ENCODE measurements at regions not wholly inside any gene's neighbourhood (a gene's known extent, or its start where the extent isn't known, plus 50 kb on each side); places are given as distances from the start of the nearest gene placed in this dataset.

DNA sequence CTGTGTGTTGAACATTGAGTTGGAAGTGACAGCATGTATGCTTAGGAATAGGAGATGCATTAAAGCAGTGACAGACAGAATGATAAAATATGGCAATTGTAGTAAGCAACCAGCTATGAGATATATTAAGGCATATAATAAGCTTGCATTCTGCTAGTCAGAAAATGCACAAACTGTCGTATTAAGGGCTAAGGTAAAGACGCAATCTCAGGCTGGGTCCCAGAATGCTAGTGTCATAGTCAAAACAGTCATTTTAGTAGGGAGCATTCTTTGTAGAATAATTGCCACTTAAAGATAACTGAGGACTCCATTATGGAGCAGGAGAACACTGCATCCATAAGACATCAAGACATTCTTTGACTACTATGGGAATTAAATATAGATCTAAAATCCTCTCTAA is 1369.7 kb upstream of the C9orf72 start:
- ChIA-PET POLR2A (ENCODE audit: partially characterized antibody) (interaction anchor here (0.7 kb wide), 1 partner anchor 1604 kb away, joined by 5 read pairs; no protein-coding TSS in a partner anchor), CTCF (ENCODE audit: partially characterized antibody) (no interaction called here)
- Histone ChIP-seq H4K91ac (replicated peaks; ENCODE audit: insufficient read length, low read length) (no peak overlapping the region), H2BK15ac (ENCODE audit: low read length) (no peak overlapping the region), H3K9ac (replicated peaks in 1 of 4; ENCODE audit: extremely low read depth in 1 of 4, low read depth in 3 of 4, low read length in 3 of 4) (no peak overlapping the region), H3K4me3 (ENCODE audit: extremely low read depth in 1 of 4, insufficient read depth in 2 of 4, low read depth in 3 of 4, low read length in 4 of 4) (no peak overlapping the region), H3K79me2 (ENCODE audit: control insufficient read depth in 1 of 2, insufficient read depth in 2 of 2, low read length in 2 of 2) (no peaks in the 10 kb centered on the region), H3K36me3 (ENCODE audit: control insufficient read depth in 2 of 4, insufficient read depth in 4 of 4, low read length in 3 of 4) (no peaks in the 10 kb centered on the region), H3K18ac (ENCODE audit: extremely low read depth, low read length) (no peak overlapping the region), H2BK5ac (ENCODE audit: low read depth, low read length) (no peak overlapping the region), H4K5ac (ENCODE audit: insufficient read length, low read depth, low read length) (no peak overlapping the region), H4K8ac (ENCODE audit: extremely low read depth, insufficient read depth, low read length) (no peak overlapping the region), H2AFZ (ENCODE audit: low read length) (no peak overlapping the region), H3K27me3 (replicated peaks in 1 of 4; ENCODE audit: control insufficient read depth in 3 of 4, extremely low read depth in 1 of 4, insufficient read depth in 3 of 4, low read length in 3 of 4) (no peaks in the 10 kb centered on the region), H3K4me1 (replicated peaks in 1 of 4; ENCODE audit: control insufficient read depth in 3 of 4, insufficient read depth in 4 of 4, low read length in 3 of 4) (peaks cover 0 to 19% (median 4%) of the 10 kb centered on the region in 4 experiments; a peak in 4 of 7 replicates), H3K79me1 (ENCODE audit: low read depth, low read length) (no peaks in the 10 kb centered on the region), H4K20me1 (replicated peaks in 1 of 2; ENCODE audit: control insufficient read depth in 1 of 2, insufficient read depth in 2 of 2, low read length in 2 of 2) (no peaks in the 10 kb centered on the region), H3K14ac (ENCODE audit: insufficient read length) (no peak overlapping the region), H3K23ac (ENCODE audit: insufficient read length) (no peak overlapping the region), H3K4ac (replicated peaks; ENCODE audit: insufficient read length, low read depth, low read length) (no peak overlapping the region), H3K4me2 (ENCODE audit: insufficient read depth in 1 of 2, low read depth in 2 of 2, low read length in 2 of 2) (no peak overlapping the region), H2AK5ac (ENCODE audit: low read depth, low read length) (no peak overlapping the region), H3K27ac (ENCODE audit: low read depth, low read length) (no peak overlapping the region), H3K23me2 (ENCODE audit: low read depth, low read length) (no peaks in the 10 kb centered on the region), H2BK120ac (replicated peaks; ENCODE audit: low read depth, low read length) (no peak overlapping the region), H3K56ac (replicated peaks; ENCODE audit: insufficient read length, low read depth, low read length) (no peak overlapping the region), H2BK12ac (ENCODE audit: low read depth, low read length) (no peak overlapping the region), H2BK20ac (ENCODE audit: low read length) (no peak overlapping the region), H3K9me3 (ENCODE audit: insufficient read depth in 2 of 2, low read depth in 1 of 2, low read length in 1 of 2) (no peaks in the 10 kb centered on the region)
- DNase-seq (ENCODE audit: low read depth in 1 of 2, low spot score in 2 of 2) (no peak), FAIRE-seq (no peak)
- 90% methylated on average over 2 of the region's 2 CpGs; no CpG with 5 or more reads in 1 of the 2 experiments for WGBS, 2 experiments (ENCODE audit: extremely low coverage in 1 of 2, insufficient coverage in 1 of 2, insufficient read length in 1 of 2, insufficient replicate concordance in 2 of 2, low coverage in 1 of 2, low lambda C conversion rate in 2 of 2, missing lambda C conversion rate in 1 of 2)
- TF ChIP-seq BRCA1 (IDR thresholded peaks at IDR 0.05; ENCODE audit: low read depth, low read length) (no peak), ASH2L (IDR thresholded peaks at IDR 0.05; ENCODE audit: low read length) (no peak), SRF (IDR thresholded peaks at IDR 0.05; ENCODE audit: low read depth, low read length) (no peak), CEBPB (IDR thresholded peaks at IDR 0.05; ENCODE audit: low read depth, low read length) (no peak), RXRA (IDR thresholded peaks at IDR 0.05; ENCODE audit: insufficient read depth, low read depth, low read length) (no peak), NANOG (IDR thresholded peaks at IDR 0.05; ENCODE audit: insufficient read depth, low read depth, low read length, poor library complexity, severe bottlenecking) (no peak), PHF8 (conservative IDR thresholded peaks at IDR 0.05; ENCODE audit: low read depth, low read length) (no peak), BCL11A (IDR thresholded peaks at IDR 0.05; ENCODE audit: low read depth in 2 of 2, low read length in 2 of 2) (no peak), ATF2 (IDR thresholded peaks at IDR 0.05; ENCODE audit: low read length) (no peak), SIX5 (IDR thresholded peaks at IDR 0.05; ENCODE audit: low read depth, low read length) (no peak), ZNF274 (IDR thresholded peaks at IDR 0.05; ENCODE audit: borderline replicate concordance, extremely low read depth, low read length) (no peak), SP2 (IDR thresholded peaks at IDR 0.05; ENCODE audit: low read length) (no peak)
